HG03103 (cell line): ENCODE measurements at regions not wholly inside any gene's neighbourhood (a gene's known extent, or its start where the extent isn't known, plus 50 kb on each side); places are given as distances from the start of the nearest gene placed in this dataset.

Experiments used
- ATAC-seq: cut with Tn5 transposase; IDR thresholded peaks from one replicate; pipeline ENCODE4 v1.9.1; 2021; ENCODE audit warnings: low read depth; ENCODE audit not compliant: unreplicated experiment

GRCh38 chr13:90388887-90389452 is 958.5 kb upstream of the MIR17HG start:
- ATAC-seq: no peak

GRCh38 chr13:90389537-90389936 is 958.0 kb upstream of the MIR17HG start:
- no peak for ATAC-seq

DNA sequence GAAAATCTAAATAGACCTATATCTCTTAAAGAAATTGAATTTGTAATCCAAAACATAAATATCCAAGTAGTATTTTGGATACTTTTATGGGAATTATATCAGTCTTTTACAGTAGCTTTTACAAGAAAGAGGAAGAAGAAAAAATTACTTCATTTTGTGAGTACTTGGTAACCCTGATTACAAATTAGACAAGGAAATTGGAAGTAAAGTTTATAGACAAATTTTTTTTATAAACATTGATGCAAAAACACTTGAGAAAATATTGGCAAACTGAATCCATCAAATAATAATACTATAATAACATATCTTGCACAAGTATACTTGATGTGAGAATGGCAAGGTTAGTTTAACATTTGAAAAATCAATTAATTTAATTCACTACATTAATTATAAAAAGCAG is 954.1 kb upstream of the MIR17HG start:
- ATAC-seq: no peak

- ATAC-seq: no peak
Observed at GRCh38 chr13:90395348-90395747, 952.1 kb upstream of the MIR17HG start.

- no peak for ATAC-seq
Observed at GRCh38 chr13:90395846-90396245, 951.6 kb upstream of the MIR17HG start.

DNA sequence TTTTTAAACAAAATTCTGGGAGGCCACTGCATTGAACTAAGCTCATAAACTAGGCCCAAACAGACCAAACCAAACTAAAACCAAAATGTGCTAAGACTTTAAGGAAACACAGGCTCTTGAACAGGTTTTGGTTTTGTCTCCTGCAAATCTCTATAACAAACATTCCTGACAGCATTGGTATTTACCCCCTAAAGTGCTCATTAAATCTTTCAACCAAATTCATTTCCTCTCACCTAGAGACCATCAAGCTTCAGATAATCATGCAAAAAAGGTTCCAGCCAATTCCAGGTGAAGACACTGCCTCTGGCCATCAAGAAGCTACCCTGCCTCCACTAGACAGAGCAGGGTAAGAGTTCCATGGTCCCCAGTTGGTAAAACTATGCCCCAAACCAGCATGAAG is 951.2 kb upstream of the MIR17HG start:
- ATAC-seq: no peak

DNA sequence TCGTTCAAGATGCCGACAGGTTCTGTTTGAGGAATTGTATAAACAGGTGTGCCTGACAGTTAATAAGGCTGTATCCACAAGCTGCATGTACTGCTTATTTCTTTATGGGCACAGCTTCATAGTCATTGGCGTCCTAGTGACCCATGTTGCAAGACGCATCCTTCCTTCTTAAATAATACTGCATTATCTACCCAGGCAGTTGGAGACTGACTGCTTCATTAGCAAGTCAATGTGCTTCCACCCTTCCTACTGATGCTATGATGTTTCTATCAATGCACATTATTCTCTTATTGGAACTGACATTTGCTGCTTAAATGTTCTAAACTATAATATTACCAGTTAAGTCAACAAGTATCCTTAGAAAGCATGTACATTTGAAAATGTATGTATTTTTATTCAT is 950.0 kb upstream of the MIR17HG start:
- no peak for ATAC-seq

DNA sequence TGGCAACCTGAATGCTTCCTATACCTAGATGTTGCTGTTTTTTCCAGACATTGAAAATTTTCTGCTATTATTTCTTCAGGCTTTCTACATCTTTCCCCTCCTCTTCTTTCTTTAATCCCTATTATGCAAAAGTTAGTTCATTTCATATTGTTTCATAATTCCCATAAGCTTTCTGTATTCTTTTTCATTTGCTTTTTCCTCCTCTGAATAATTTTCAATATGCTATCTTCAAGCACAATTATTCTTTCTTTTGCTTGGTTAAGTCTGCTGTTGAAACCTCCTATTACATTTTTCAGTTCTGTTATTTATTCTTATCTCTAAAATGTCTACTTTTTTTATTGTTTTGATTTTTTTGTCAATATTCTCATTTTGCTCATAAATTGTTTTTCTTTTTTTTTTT is 947.1 kb upstream of the MIR17HG start:
- no peak for ATAC-seq

DNA sequence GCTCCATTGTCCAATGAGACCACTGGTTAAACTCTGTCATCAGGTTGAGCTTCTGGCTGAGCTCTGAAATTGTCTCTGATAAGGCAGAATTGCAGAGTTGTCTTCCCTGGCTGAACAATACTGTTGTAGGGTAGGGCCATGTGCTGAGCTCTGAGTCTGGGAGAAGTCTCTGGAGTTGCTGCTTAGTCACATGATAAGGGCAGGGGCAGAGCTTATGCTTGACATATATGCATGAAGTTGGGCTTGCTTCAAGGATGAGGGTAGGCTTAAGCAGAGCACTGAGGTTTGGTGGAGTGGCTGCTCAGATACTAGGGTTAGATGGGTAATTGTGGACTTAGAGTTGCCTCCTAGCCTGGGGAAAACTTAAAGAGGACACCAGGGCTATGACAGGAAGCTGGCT is 946.3 kb upstream of the MIR17HG start:
- ATAC-seq: no peak

- ATAC-seq: no peak
Observed at GRCh38 chr13:90402102-90402501, 945.4 kb upstream of the MIR17HG start.

DNA sequence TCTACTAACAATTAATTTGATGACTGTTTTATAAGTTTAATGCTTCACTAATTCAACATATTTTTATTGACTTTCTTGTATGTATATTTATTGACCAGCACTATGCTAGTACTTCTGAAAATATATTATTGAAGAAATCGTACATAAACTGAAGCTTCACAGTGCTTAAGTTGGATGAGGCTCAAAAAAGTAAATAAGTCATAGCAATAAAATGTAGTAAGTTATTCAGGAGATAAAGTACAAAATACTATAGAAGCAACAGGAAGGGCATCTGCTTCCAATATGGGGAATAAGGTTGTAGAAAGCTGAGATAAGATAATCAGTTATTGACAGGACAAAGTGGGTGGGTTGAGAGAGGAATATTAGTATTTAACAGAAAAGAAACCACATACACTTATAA is 944.9 kb upstream of the MIR17HG start:
- ATAC-seq: no peak

- ATAC-seq: no peak
Observed at GRCh38 chr13:90403330-90404082, 944.0 kb upstream of the MIR17HG start.

DNA sequence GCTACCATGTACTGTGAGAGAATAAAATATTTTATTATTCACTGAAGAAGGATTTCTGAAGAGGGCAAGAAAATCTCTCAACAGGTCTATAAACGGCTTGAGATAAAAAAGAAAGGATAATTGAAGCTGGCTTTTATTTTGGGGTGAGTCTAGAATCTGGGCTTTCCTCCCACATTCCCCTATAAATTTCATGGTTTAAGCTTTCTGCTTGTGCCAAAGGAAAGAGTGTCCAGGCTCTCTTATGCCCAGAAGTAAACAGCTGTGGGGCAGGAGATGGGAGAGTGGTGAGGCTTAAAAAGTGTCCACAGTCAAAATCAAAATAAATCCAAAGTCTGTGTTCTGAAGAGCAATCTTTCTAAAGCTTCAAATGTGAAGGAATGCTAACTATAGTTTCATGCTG is 942.2 kb upstream of the MIR17HG start:
- ATAC-seq: no peak

- no peak for ATAC-seq
Observed at GRCh38 chr13:90412980-90413379, 934.5 kb upstream of the MIR17HG start.

- ATAC-seq: no peak
Observed at GRCh38 chr13:90413548-90413947, 933.9 kb upstream of the MIR17HG start.

- no peak for ATAC-seq
Observed at GRCh38 chr13:90414691-90415596, 932.5 kb upstream of the MIR17HG start.

DNA sequence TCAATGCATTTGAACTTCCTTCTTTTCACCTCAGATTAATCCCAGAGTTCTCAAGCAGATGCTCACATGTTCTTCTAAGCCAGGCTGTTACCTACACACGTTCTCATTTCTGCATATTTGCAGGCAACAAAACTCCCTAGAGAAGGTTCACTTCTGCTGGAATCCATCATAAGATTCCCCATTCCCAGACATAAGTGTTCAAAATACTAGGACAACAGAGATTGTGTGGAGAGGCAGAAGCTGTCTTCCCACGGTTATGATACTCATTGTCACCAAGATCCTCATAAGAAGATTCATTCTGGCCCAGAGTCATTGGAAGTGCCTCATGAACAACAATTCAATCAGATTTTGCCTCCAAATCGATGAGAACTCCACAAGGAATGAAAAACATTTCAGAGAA is 931.6 kb upstream of the MIR17HG start:
- ATAC-seq: no peak

DNA sequence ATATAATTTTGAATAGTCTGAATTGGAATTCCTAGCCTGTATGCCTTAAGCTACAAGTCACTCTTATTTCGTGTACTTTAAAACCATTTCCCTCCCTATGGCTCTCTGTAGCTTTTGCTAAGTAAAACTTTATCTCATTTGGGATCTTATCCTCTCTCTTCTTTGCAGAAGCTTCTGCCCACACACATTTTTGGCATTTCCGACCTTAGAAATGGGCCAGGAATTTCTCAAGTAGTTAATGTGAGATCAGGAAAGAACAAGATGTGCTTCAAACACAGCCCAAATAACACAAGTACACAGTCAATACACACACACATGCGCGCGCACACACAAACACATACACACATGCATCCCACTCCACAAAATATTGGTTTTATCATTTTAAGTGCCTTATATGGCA is 931.0 kb upstream of the MIR17HG start:
- no peak for ATAC-seq

DNA sequence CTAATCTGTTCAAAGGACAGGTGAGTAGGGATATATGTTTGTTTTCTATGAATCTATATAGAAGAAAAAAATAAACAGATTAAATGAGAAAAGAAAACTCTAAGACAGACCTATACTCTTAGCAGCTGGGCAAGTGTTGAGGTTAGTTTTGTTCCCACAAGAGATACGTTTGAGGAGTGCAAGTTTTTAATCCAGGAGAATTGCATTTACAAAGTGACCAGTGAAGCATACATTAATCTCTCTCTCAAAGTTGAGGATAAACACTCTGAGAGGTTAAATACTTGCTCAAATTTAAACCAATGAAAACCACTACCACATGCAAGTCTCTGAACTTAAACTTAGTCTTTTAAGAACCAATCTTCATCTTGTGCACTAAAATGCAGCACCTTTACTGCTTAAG is 930.5 kb upstream of the MIR17HG start:
- ATAC-seq: no peak

DNA sequence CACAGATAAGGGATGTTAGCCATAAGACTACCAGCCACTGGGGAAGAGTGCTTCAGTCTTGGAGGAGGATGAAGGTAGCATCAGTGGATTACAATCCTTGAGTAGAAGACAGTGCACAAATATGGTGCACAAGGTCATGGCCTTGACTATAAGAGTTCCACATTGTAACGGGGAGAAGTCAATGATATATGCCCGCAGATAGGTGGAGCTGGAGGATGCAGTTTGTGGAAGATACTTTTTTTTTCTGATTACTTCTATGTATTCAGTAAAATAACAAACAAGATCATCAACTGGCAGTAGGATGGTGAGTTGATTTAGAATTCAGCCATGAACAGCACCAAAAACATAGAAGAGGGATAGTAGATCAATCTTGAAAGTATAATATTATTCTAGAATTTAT is 926.8 kb upstream of the MIR17HG start:
- ATAC-seq: no peak
